ENCODE measurements at regions not wholly inside any gene's neighbourhood (a gene's known extent, or its start where the extent isn't known, plus 50 kb on each side); places are given as distances from the start of the nearest gene placed in this dataset.

- ChIA-PET SMC1A (ENCODE audit: uncharacterized antibody, unreplicated experiment) (interaction anchor here (1.3 kb wide), 1 partner anchor 8 kb away, joined by 3 read pairs; no protein-coding TSS in a partner anchor), CTCF (no interaction called here), RAD21 (ENCODE audit: unreplicated experiment) (no interaction called here), POLR2A (no interaction called here)
- H3K4me2 ChIP-seq (ENCODE audit: control insufficient read depth, insufficient read depth) = no peak overlapping the region
- no peaks in the 10 kb centered on the region for H3K9me3 ChIP-seq (replicated peaks; ENCODE audit: control insufficient read depth, insufficient read depth, low read length)
- FAIRE-seq (no peak), DNase-seq (ENCODE audit: low read depth, low spot score) (no peak), ATAC-seq (no peak)
- 53% methylated on average over 3 of the region's 3 CpGs for WGBS (ENCODE audit: insufficient coverage, insufficient replicate concordance, low lambda C conversion rate, missing lambda C conversion rate)
- intact Hi-C loops (cut with micrococcal nuclease; ENCODE audit: unreplicated experiment) (no loop called here), in situ Hi-C loops (cut with MboI) (no loop called here)
- H3K4me1 ChIP-seq (ENCODE audit: control insufficient read depth, insufficient read depth, low read length) = no peaks in the 10 kb centered on the region
- no peaks in the 10 kb centered on the region for H3K79me2 ChIP-seq (ENCODE audit: control insufficient read depth, insufficient read depth, low read length)
- no peak overlapping the region for H3K4me3 ChIP-seq
- TF ChIP-seq USF2 (IDR thresholded peaks at IDR 0.05; ENCODE audit: borderline replicate concordance, low read depth, low read length) (no peak), ZNF384 (IDR thresholded peaks at IDR 0.05; ENCODE audit: borderline replicate concordance, low read depth, low read length) (no peak), YY1 (IDR thresholded peaks at IDR 0.05; ENCODE audit: low read depth, low read length) (no peak), FOXM1 (IDR thresholded peaks at IDR 0.05; ENCODE audit: low read depth, low read length) (no peak), MEF2A (IDR thresholded peaks at IDR 0.05; ENCODE audit: insufficient read depth, low read depth, low read length) (no peak), MLLT1 (IDR thresholded peaks at IDR 0.05) (no peak), TCF3 (IDR thresholded peaks at IDR 0.05; ENCODE audit: borderline replicate concordance, insufficient read depth, low read depth, low read length) (no peak), CBX3 (IDR thresholded peaks at IDR 0.05; ENCODE audit: borderline replicate concordance, low read depth) (no peak), RFX5 (IDR thresholded peaks at IDR 0.05; ENCODE audit: low read depth, low read length) (no peak)
- TF ChIP-seq, protein P1, sequence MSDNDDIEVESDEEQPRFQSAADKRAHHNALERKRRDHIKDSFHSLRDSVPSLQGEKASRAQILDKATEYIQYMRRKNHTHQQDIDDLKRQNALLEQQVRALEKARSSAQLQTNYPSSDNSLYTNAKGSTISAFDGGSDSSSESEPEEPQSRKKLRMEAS (IDR thresholded peaks at IDR 0.05; ENCODE audit: low read depth, low read length) = no peak
- no peaks in the 10 kb centered on the region for H3K27me3 ChIP-seq (replicated peaks in 1 of 2; ENCODE audit: control insufficient read depth in 2 of 2, insufficient read depth in 2 of 2, low read length in 1 of 2)
- no peaks in the 10 kb centered on the region for H3K36me3 ChIP-seq (ENCODE audit: control insufficient read depth in 2 of 2, insufficient read depth in 2 of 2, low read length in 1 of 2)
- no peak overlapping the region for H2AFZ ChIP-seq (ENCODE audit: control insufficient read depth, low read depth, low read length)
- BruUV-seq (replicated peaks) = no TSS peak
- no peak overlapping the region for H3K27ac ChIP-seq (ENCODE audit: control insufficient read depth, insufficient read depth)
- no peak overlapping the region for H3K9ac ChIP-seq (ENCODE audit: control insufficient read depth, insufficient read depth, low read length)
- H4K20me1 ChIP-seq (ENCODE audit: control insufficient read depth, insufficient read depth) = no peaks in the 10 kb centered on the region
Observed at GRCh38 chr11:19502691-19503253, 209.9 kb upstream of the NAV2 start.

Data from GM12878 (cell line).